HCT116 (cell line): ENCODE measurements at regions not wholly inside any gene's neighbourhood (a gene's known extent, or its start where the extent isn't known, plus 50 kb on each side); places are given as distances from the start of the nearest gene placed in this dataset.
A peak's percentile ranks its signal among the peaks of the same experiment; 100 is the strongest.

Experiments
- ATAC-seq: fragments of 200-7000 bp; cut with Tn5 transposase; 2 replicates; pipeline ENCODE4 v1.9.1; 2020; ENCODE audit warnings: mild to moderate bottlenecking, moderate library complexity
- BruUV-seq: library from RNA; stranded (reverse); fragments of 400-500 nt; replicated peaks from 2 replicates; lab custom pipeline; 2021; lab: Mats Ljungman, UMichigan
- CTCF ChIA-PET: fragments of 300-600 bp; sonication (Branson Sonifier 250); formaldehyde crosslinking; loops from one replicate; lab custom pipeline; 2021; ENCODE audit warnings: antibody characterized with exemption; lab: Charles Lee
- POLR2A ChIA-PET: fragments of 300-600, 350-600 bp; sonication (Branson Sonifier 250); formaldehyde crosslinking; loops from one replicate; lab custom pipeline; 2021; ENCODE audit warnings: antibody characterized with exemption; lab: Charles Lee
- RAD21 ChIA-PET, 2 experiments: fragments of 300-600 bp; sonication (Branson Sonifier 250); formaldehyde crosslinking; loops; one replicate each; lab custom pipeline; 2023; ENCODE audit warnings: low total read pairs in 2 of 2; ENCODE audit not compliant: uncharacterized antibody in 2 of 2, unreplicated experiment in 2 of 2, low non-redundant PET in 1 of 2; lab: Charles Lee
- DNase-seq: peaks from one replicate; pipeline ENCODE4 v3.0.0-alpha.2; 2010; ENCODE audit warnings: low read depth, low spot score
- H2AFZ ChIP-seq: fragments of 200-600 bp; shearing (Covaris generic), sonication (generic); 2 replicates; pipeline ENCODE4 v1.6.1; 2017; ENCODE audit warnings: low read depth, mixed run types, mixed read lengths, antibody characterized with exemption, low read length; ENCODE audit not compliant: poor library complexity, severe bottlenecking
- H3K27ac ChIP-seq: 2 replicates; pipeline ENCODE4 v1.5.1; 2012; ENCODE audit warnings: low read depth, low read length
- H3K27me3 ChIP-seq: fragments of 200-600 bp; sonication (generic); 2 replicates; pipeline ENCODE4 v1.6.1; 2016; ENCODE audit warnings: mixed run types, low read length, mixed read lengths; ENCODE audit not compliant: insufficient read depth
- H3K36me3 ChIP-seq, 2 experiments: fragments of 200-500 bp in 1 of 2; fragments of 200-600 bp in 1 of 2; sonication (Bioruptor generic) in 1 of 2; sonication (generic) in 1 of 2; 2 replicates each; pipeline versions ENCODE4 v1.5.1 to v1.6.1; 2014 to 2016; ENCODE audit warnings: low read length in 2 of 2, inconsistent platforms in 1 of 2, mixed read lengths in 1 of 2, mixed run types in 1 of 2; ENCODE audit not compliant: insufficient read depth in 2 of 2, control insufficient read depth in 1 of 2
- H3K4me1 ChIP-seq, 2 experiments: fragments of 200-600 bp in 1 of 2; sonication (generic) in 1 of 2; 2 replicates each; pipeline versions ENCODE4 v1.5.1 to v1.6.1; 2012 to 2017; ENCODE audit warnings: low read length in 2 of 2, inconsistent platforms in 1 of 2, mild to moderate bottlenecking in 1 of 2, mixed read lengths in 1 of 2, mixed run types in 1 of 2, moderate library complexity in 1 of 2; ENCODE audit not compliant: insufficient read depth in 2 of 2, control insufficient read depth in 1 of 2
- H3K4me2 ChIP-seq: fragments of 200-600 bp; sonication (generic); 2 replicates; pipeline ENCODE4 v1.6.1; 2017; ENCODE audit warnings: mixed run types, low read length, mixed read lengths
- H3K4me3 ChIP-seq, 2 experiments: fragments of 200-600 bp in 1 of 2; sonication (generic) in 1 of 2; replicated peaks in 1 of 2; 2 replicates each; pipeline ENCODE4 v1.5.1; 2011 to 2016; ENCODE audit warnings: low read length in 2 of 2, control low read depth in 1 of 2, low read depth in 1 of 2, mild to moderate bottlenecking in 1 of 2, mixed read lengths in 1 of 2, mixed run types in 1 of 2
- H3K79me2 ChIP-seq: fragments of 200-600 bp; sonication (generic); 2 replicates; pipeline ENCODE4 v1.6.1; 2017; ENCODE audit warnings: mild to moderate bottlenecking, mixed run types, low read length, moderate library complexity, mixed read lengths; ENCODE audit not compliant: insufficient read depth
- H3K9ac ChIP-seq: fragments of 200-600 bp; sonication (generic); 2 replicates; pipeline ENCODE4 v1.6.1; 2016; ENCODE audit warnings: low read length, mixed read lengths
- H3K9me2 ChIP-seq: fragments of 200-600 bp; sonication (generic), shearing (Covaris generic); 2 replicates; pipeline ENCODE4 v1.6.1; 2017; ENCODE audit warnings: mixed run types, mild to moderate bottlenecking, moderate library complexity; ENCODE audit not compliant: insufficient read depth
- H3K9me3 ChIP-seq, 2 experiments: fragments of 200-500 bp in 1 of 2; fragments of 200-600 bp in 1 of 2; sonication (Bioruptor generic) in 1 of 2; sonication (generic) in 1 of 2; 2 replicates each; pipeline ENCODE4 v1.6.1; 2014 to 2017; ENCODE audit warnings: low read length in 2 of 2, mixed read lengths in 2 of 2, inconsistent platforms in 1 of 2, low read depth in 1 of 2, mild to moderate bottlenecking in 1 of 2, mixed run types in 1 of 2, moderate library complexity in 1 of 2; ENCODE audit not compliant: control insufficient read depth in 1 of 2, insufficient read depth in 1 of 2
- H4K20me1 ChIP-seq: fragments of 200-600 bp; sonication (generic), shearing (Covaris generic); 2 replicates; pipeline ENCODE4 v1.6.1; 2017; ENCODE audit warnings: mixed run types, mild to moderate bottlenecking, moderate library complexity; ENCODE audit not compliant: insufficient read depth
- EGR1 ChIP-seq: IDR thresholded peaks from 2 replicates; pipeline ENCODE4 v1.6.1; 2012; ENCODE audit warnings: low read depth
- EZH2phosphoT487 ChIP-seq: fragments of 200-600 bp; IDR thresholded peaks from 2 replicates; pipeline ENCODE4 v1.6.1; 2018; ENCODE audit warnings: antibody characterized with exemption, borderline replicate concordance
- POLR2AphosphoS5 ChIP-seq: IDR thresholded peaks from 2 replicates; pipeline ENCODE4 v1.6.1; 2011; ENCODE audit warnings: mild to moderate bottlenecking, low read depth, low read length, moderate library complexity
- SIN3A ChIP-seq: IDR thresholded peaks from 2 replicates; pipeline ENCODE4 v1.6.1; 2012; ENCODE audit warnings: low read depth
- SP1 ChIP-seq: IDR thresholded peaks from 2 replicates; pipeline ENCODE4 v1.6.1; 2012; ENCODE audit warnings: low read depth
- SRF ChIP-seq: IDR thresholded peaks from 2 replicates; pipeline ENCODE4 v1.6.1; 2012; ENCODE audit warnings: low read depth
- ZFX ChIP-seq: fragments of 450-650 bp; IDR thresholded peaks from 2 replicates; pipeline ENCODE4 v1.6.1; 2017
- ZNF274 ChIP-seq: fragments of 200-500 bp; sonication (Bioruptor generic); IDR thresholded peaks from 2 replicates; pipeline ENCODE4 v1.6.1; 2014; ENCODE audit warnings: mild to moderate bottlenecking, low read depth, low read length, inconsistent platforms
- intact Hi-C: fragments of 100-400 bp; cut with micrococcal nuclease; formaldehyde crosslinking; loops from 2 replicates; pipeline ENCODE4 v1.10.0; 2022
- TF ChIP-seq, protein P1 (sequence below): IDR thresholded peaks from 2 replicates; pipeline ENCODE4 v1.6.1; 2011; ENCODE audit warnings: mild to moderate bottlenecking, low read length, moderate library complexity; ENCODE audit not compliant: insufficient replicate concordance; ENCODE audit errors: extremely low read depth
- TF ChIP-seq, protein P2 (sequence below): IDR thresholded peaks from 2 replicates; pipeline ENCODE4 v1.6.1; 2012
- TF ChIP-seq, protein P3 (sequence below): IDR thresholded peaks from 2 replicates; pipeline ENCODE4 v1.6.1; 2012; ENCODE audit warnings: low read depth
- TF ChIP-seq, protein P4 (sequence below): IDR thresholded peaks from 2 replicates; pipeline ENCODE4 v1.6.1; 2012

DNA sequence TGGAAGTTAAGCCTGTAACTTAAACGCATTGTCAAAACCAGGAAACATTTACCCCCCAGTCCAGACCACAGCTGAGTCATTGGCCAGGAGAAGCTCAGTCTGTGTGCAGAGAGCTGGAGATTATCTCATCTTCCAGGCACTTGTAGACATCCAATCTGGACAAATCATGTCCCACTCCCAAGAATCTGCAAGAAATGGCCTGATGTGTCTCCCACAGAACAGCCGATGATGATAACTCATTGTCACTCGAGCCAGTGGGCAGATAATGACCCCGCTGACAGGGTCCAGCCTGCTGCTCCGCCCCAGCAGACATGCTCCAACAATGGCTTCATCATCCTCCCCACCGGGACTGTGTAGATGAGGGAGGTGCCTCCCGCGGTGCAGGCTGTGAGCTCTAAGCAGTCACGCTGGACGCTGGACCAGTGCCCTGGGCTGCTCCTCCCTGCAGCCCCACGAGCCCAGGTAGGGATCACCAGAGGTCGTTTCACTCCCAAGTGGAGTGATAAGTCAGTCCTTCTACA lies 322.5 kb downstream of the C16orf95 start:
- intact Hi-C loops, result no loop called here
- Histone ChIP-seq H3K36me3 (no peaks in the 10 kb centered on the region), H2AFZ (no peak overlapping the region), H3K9me2 (no peaks in the 10 kb centered on the region), H3K27me3 (peaks cover 64% of the 10 kb centered on the region), H3K4me2 (no peak overlapping the region), H4K20me1 (no peaks in the 10 kb centered on the region)
- TF ChIP-seq, protein P1, sequence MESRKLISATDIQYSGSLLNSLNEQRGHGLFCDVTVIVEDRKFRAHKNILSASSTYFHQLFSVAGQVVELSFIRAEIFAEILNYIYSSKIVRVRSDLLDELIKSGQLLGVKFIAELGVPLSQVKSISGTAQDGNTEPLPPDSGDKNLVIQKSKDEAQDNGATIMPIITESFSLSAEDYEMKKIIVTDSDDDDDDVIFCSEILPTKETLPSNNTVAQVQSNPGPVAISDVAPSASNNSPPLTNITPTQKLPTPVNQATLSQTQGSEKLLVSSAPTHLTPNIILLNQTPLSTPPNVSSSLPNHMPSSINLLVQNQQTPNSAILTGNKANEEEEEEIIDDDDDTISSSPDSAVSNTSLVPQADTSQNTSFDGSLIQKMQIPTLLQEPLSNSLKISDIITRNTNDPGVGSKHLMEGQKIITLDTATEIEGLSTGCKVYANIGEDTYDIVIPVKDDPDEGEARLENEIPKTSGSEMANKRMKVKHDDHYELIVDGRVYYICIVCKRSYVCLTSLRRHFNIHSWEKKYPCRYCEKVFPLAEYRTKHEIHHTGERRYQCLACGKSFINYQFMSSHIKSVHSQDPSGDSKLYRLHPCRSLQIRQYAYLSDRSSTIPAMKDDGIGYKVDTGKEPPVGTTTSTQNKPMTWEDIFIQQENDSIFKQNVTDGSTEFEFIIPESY, result no peak
- TF ChIP-seq SRF (no peak), SIN3A (no peak), EGR1 (no peak), POLR2AphosphoS5 (no peak), ZFX (no peak), SP1 (no peak), EZH2phosphoT487 (no peak), ZNF274 (no peak)
- TF ChIP-seq, protein P2, sequence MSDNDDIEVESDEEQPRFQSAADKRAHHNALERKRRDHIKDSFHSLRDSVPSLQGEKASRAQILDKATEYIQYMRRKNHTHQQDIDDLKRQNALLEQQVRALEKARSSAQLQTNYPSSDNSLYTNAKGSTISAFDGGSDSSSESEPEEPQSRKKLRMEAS, result no peak
- TF ChIP-seq, protein P3, sequence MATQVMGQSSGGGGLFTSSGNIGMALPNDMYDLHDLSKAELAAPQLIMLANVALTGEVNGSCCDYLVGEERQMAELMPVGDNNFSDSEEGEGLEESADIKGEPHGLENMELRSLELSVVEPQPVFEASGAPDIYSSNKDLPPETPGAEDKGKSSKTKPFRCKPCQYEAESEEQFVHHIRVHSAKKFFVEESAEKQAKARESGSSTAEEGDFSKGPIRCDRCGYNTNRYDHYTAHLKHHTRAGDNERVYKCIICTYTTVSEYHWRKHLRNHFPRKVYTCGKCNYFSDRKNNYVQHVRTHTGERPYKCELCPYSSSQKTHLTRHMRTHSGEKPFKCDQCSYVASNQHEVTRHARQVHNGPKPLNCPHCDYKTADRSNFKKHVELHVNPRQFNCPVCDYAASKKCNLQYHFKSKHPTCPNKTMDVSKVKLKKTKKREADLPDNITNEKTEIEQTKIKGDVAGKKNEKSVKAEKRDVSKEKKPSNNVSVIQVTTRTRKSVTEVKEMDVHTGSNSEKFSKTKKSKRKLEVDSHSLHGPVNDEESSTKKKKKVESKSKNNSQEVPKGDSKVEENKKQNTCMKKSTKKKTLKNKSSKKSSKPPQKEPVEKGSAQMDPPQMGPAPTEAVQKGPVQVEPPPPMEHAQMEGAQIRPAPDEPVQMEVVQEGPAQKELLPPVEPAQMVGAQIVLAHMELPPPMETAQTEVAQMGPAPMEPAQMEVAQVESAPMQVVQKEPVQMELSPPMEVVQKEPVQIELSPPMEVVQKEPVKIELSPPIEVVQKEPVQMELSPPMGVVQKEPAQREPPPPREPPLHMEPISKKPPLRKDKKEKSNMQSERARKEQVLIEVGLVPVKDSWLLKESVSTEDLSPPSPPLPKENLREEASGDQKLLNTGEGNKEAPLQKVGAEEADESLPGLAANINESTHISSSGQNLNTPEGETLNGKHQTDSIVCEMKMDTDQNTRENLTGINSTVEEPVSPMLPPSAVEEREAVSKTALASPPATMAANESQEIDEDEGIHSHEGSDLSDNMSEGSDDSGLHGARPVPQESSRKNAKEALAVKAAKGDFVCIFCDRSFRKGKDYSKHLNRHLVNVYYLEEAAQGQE, result no peak
- TF ChIP-seq, protein P4, sequence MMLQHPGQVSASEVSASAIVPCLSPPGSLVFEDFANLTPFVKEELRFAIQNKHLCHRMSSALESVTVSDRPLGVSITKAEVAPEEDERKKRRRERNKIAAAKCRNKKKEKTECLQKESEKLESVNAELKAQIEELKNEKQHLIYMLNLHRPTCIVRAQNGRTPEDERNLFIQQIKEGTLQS, result no peak
- TF ChIP-seq, all 23 proteins: peak for 0
- no TSS peak for BruUV-seq
- Histone ChIP-seq H3K79me2 (no peaks in the 10 kb centered on the region), H3K4me1 (peaks cover 0 to 11% of the 10 kb centered on the region in 2 experiments; a peak in 2 of 4 replicates), H3K27ac (no peak overlapping the region), H3K9ac (no peak overlapping the region), H3K4me3 (no peak overlapping the region), H3K9me3 (no peaks in the 10 kb centered on the region)
- RAD21 ChIA-PET, result no interaction called here
- DNase-seq, result no peak
- CTCF ChIA-PET, result no interaction called here
- POLR2A ChIA-PET, result no interaction called here
- peak; percentile 52 for ATAC-seq
